HepG2 (cell line): ENCODE measurements at regions not wholly inside any gene's neighbourhood (a gene's known extent, or its start where the extent isn't known, plus 50 kb on each side); places are given as distances from the start of the nearest gene placed in this dataset.

Experiments used
- ATAC-seq: fragments of 200-7000 bp; cut with Tn5 transposase; 3 replicates; pipeline ENCODE4 v1.9.1; 2020; ENCODE audit warnings: mild to moderate bottlenecking, moderate library complexity
- BruUV-seq: library from RNA; stranded (reverse); fragments of 400-500 nt; replicated peaks from 2 replicates; lab custom pipeline; 2021; lab: Mats Ljungman, UMichigan
- CTCF ChIA-PET: fragments of 300-600 bp; formaldehyde crosslinking; extraction: SDS; loops from one replicate; lab custom pipeline; 2021; ENCODE audit warnings: low total read pairs, inconsistent platforms, low intra/inter-chr PET ratio; lab: Yijun Ruan, JAX
- POLR2A ChIA-PET: fragments of 350-600 bp; sonication (Branson Sonifier 250); formaldehyde crosslinking; loops from one replicate; lab custom pipeline; 2020; ENCODE audit warnings: antibody characterized with exemption, inconsistent platforms; lab: Yijun Ruan, JAX
- DNase-seq: peaks from one replicate; pipeline ENCODE4 v3.0.0-alpha.2; 2015; ENCODE audit warnings: low spot score
- FAIRE-seq: peaks from 3 replicates; lab custom pipeline; 2011; peaks lifted over from hg19 to GRCh38; lab: Jason Lieb, UNC
- H2AFZ ChIP-seq: one replicate; pipeline ENCODE4 v1.6.1; 2011; ENCODE audit warnings: low read length, inconsistent platforms
- H3K27ac ChIP-seq: fragments of 300-600 bp; 3 replicates; pipeline ENCODE4 v1.8.0; 2011; ENCODE audit warnings: mixed run types, mild to moderate bottlenecking, mixed read lengths, low read length, inconsistent platforms; ENCODE audit not compliant: insufficient read depth; ENCODE audit errors: extremely low read length
- H3K27me3 ChIP-seq, 2 experiments: fragments of 200-600 bp in 1 of 2; 2 replicates in 1 of 2; 3 replicates in 1 of 2; pipeline versions ENCODE4 v1.6.0 to v1.8.0; 2011; ENCODE audit warnings: low read length in 2 of 2, mild to moderate bottlenecking in 2 of 2, moderate library complexity in 2 of 2, inconsistent platforms in 1 of 2; ENCODE audit not compliant: insufficient read depth in 2 of 2, control insufficient read depth in 1 of 2
- H3K36me3 ChIP-seq, 2 experiments: fragments of 200-600 bp in 1 of 2; replicated peaks in 1 of 2; 2 replicates in 1 of 2; 3 replicates in 1 of 2; pipeline versions ENCODE4 v1.5.1 to v1.8.0; 2011; ENCODE audit warnings: low read length in 2 of 2, inconsistent platforms in 1 of 2; ENCODE audit not compliant: insufficient read depth in 2 of 2, control insufficient read depth in 1 of 2
- H3K4me1 ChIP-seq: 2 replicates; pipeline ENCODE4 v1.5.1; 2012; ENCODE audit warnings: low read length, inconsistent platforms; ENCODE audit not compliant: insufficient read depth
- H3K4me2 ChIP-seq: 2 replicates; pipeline ENCODE4 v1.6.0; 2011; ENCODE audit warnings: low read depth, low read length, inconsistent platforms
- H3K4me3 ChIP-seq, 3 experiments: fragments of 200-600 bp in 1 of 3; sonication (generic), shearing (Covaris generic) in 1 of 3; replicated peaks in 1 of 3; 2 replicates each; pipeline ENCODE4 v1.5.1; 2011 to 2016; ENCODE audit warnings: low read length in 3 of 3, inconsistent platforms in 2 of 3, low read depth in 2 of 3, mild to moderate bottlenecking in 2 of 3, control low read depth in 1 of 3, mixed read lengths in 1 of 3; ENCODE audit not compliant: insufficient read depth in 1 of 3
- H3K79me2 ChIP-seq: one replicate; pipeline ENCODE4 v1.6.1; 2011; ENCODE audit warnings: low read length, inconsistent platforms; ENCODE audit not compliant: insufficient read depth
- H3K9ac ChIP-seq: 2 replicates; pipeline ENCODE4 v1.6.0; 2011; ENCODE audit warnings: mild to moderate bottlenecking, low read depth, low read length, inconsistent platforms; ENCODE audit not compliant: insufficient read depth
- H3K9me3 ChIP-seq: 2 replicates; pipeline ENCODE4 v1.5.1; 2012; ENCODE audit warnings: mild to moderate bottlenecking, low read length
- H4K20me1 ChIP-seq: 2 replicates; pipeline ENCODE4 v1.6.0; 2011; ENCODE audit warnings: inconsistent platforms, mild to moderate bottlenecking, low read length, moderate library complexity; ENCODE audit not compliant: insufficient read depth
- EP300 ChIP-seq, 3 experiments: sonication (generic) in 1 of 3; formaldehyde crosslinking in 1 of 3; IDR thresholded peaks; 2 replicates each; pipeline versions ENCODE4 v1.5.1 to v1.6.1; 2011 to 2020; ENCODE audit warnings: low read depth in 2 of 3, low read length in 2 of 3, borderline replicate concordance in 1 of 3, improper control_type of control experiment in 1 of 3, mild to moderate bottlenecking in 1 of 3, missing genetic modification reagents in 1 of 3, moderate library complexity in 1 of 3
- ETS1 ChIP-seq: sonication (generic); formaldehyde crosslinking; IDR thresholded peaks from 2 replicates; pipeline ENCODE4 v1.4.0; 2020; ENCODE audit warnings: missing genetic modification reagents
- NFYB ChIP-seq: sonication (generic); formaldehyde crosslinking; IDR thresholded peaks from 2 replicates; pipeline ENCODE4 v1.4.0; 2020; ENCODE audit warnings: missing genetic modification reagents
- NR0B2 ChIP-seq: sonication (generic); formaldehyde crosslinking; IDR thresholded peaks from 2 replicates; pipeline ENCODE4 v1.4.0; 2020; ENCODE audit warnings: mild to moderate bottlenecking, missing genetic modification reagents
- NR3C1 ChIP-seq: sonication (generic); formaldehyde crosslinking; IDR thresholded peaks from 2 replicates; pipeline ENCODE4 v1.4.0; 2020; ENCODE audit warnings: missing genetic modification reagents
- SMC3 ChIP-seq: IDR thresholded peaks from 2 replicates; pipeline ENCODE4 v1.6.1; 2011; ENCODE audit warnings: low read length, improper control_type of control experiment
- YEATS2 ChIP-seq: sonication (generic); formaldehyde crosslinking; IDR thresholded peaks from 2 replicates; pipeline ENCODE4 v1.4.0; 2020; ENCODE audit warnings: missing genetic modification reagents, borderline replicate concordance
- ZFP62 ChIP-seq: sonication (generic); formaldehyde crosslinking; IDR thresholded peaks from 2 replicates; pipeline ENCODE4 v1.4.0; 2020; ENCODE audit warnings: missing genetic modification reagents
- ZNF724P ChIP-seq: sonication (generic); formaldehyde crosslinking; IDR thresholded peaks from 2 replicates; pipeline ENCODE4 v1.8.0; 2022; ENCODE audit warnings: missing genetic modification reagents, borderline replicate concordance
- ZNF749 ChIP-seq: sonication (generic); formaldehyde crosslinking; IDR thresholded peaks from 2 replicates; pipeline ENCODE4 v1.8.0; 2022; ENCODE audit warnings: mild to moderate bottlenecking, missing genetic modification reagents, moderate library complexity, borderline replicate concordance
- ZNF770 ChIP-seq: sonication (generic); formaldehyde crosslinking; IDR thresholded peaks from 2 replicates; pipeline ENCODE4 v1.5.0; 2020; ENCODE audit warnings: mild to moderate bottlenecking, missing genetic modification reagents
- ZXDC ChIP-seq: sonication (generic); formaldehyde crosslinking; IDR thresholded peaks from 2 replicates; pipeline ENCODE4 v1.5.0; 2020; ENCODE audit warnings: mild to moderate bottlenecking, missing genetic modification reagents
- WGBS: methylation state at CpG from one replicate; pipeline ENCODE4 v1.1.6; 2017; ENCODE audit warnings: low lambda C conversion rate; 5-methylcytosine and 5-hydroxymethylcytosine counted together
- in situ Hi-C: cut with HindIII; loops from 2 replicates; pipeline ENCODE4 v1.10.0; 2017; ENCODE audit warnings: low pct_unique_long_range_greater_than_20kb; ENCODE audit not compliant: extremely low pct_ligation_motif_present
- intact Hi-C: fragments of 100-400 bp; cut with micrococcal nuclease; formaldehyde crosslinking; loops from one replicate; pipeline ENCODE4 v1.10.0; 2022; ENCODE audit not compliant: unreplicated experiment

GRCh38 chr2:161096336-161096735 lies 63.9 kb upstream of the TANK start:
- BruUV-seq, result no TSS peak
- in situ Hi-C loops, result no loop called here
- ChIA-PET CTCF (no interaction called here), POLR2A (no interaction called here)
- H2AFZ ChIP-seq, result no peak overlapping the region
- no peak overlapping the region for H3K9ac ChIP-seq
- FAIRE-seq (no peak), DNase-seq (no peak), ATAC-seq (no peak)
- H4K20me1 ChIP-seq, result no peaks in the 10 kb centered on the region
- H3K36me3 ChIP-seq, result no peaks in the 10 kb centered on the region
- TF ChIP-seq ZNF749 (CRISPR knock-in tag), result no peak
- TF ChIP-seq SMC3, result no peak
- no peak for TF ChIP-seq ETS1
- TF ChIP-seq ZNF770 (CRISPR knock-in tag), result no peak
- TF ChIP-seq YEATS2 (CRISPR knock-in tag), result no peak
- TF ChIP-seq NR3C1 (CRISPR knock-in tag), result no peak
- TF ChIP-seq EP300 (IDR thresholded peaks at IDR 0.05; ENCODE audit: low read depth in 2 of 2, low read length in 2 of 2), result no peak
- no peak for TF ChIP-seq EP300 (CRISPR knock-in tag; IDR thresholded peaks at IDR 0.05; ENCODE audit: borderline replicate concordance)
- TF ChIP-seq ZXDC (CRISPR knock-in tag), result no peak
- TF ChIP-seq ZFP62 (CRISPR knock-in tag), result no peak
- TF ChIP-seq NFYB, result no peak
- TF ChIP-seq NR0B2 (CRISPR knock-in tag), result no peak
- no peak for TF ChIP-seq ZNF724P
- H3K79me2 ChIP-seq, result no peaks in the 10 kb centered on the region
- H3K4me3 ChIP-seq, result no peak overlapping the region
- H3K4me1 ChIP-seq, result peaks cover 20% of the 10 kb centered on the region
- intact Hi-C loops, result no loop called here
- no peaks in the 10 kb centered on the region for H3K27me3 ChIP-seq
- no peaks in the 10 kb centered on the region for H3K9me3 ChIP-seq
- 50% methylated on average over 2 of the region's 2 CpGs for WGBS
- no peak overlapping the region for H3K27ac ChIP-seq
- H3K4me2 ChIP-seq, result no peak overlapping the region
